ENCODE measurements at regions not wholly inside any gene's neighbourhood (a gene's known extent, or its start where the extent isn't known, plus 50 kb on each side); places are given as distances from the start of the nearest gene placed in this dataset.

- no peak overlapping the region for H3K4me3 ChIP-seq (ENCODE audit: low read depth, low read length)
- no peak for DNase-seq (ENCODE audit: low read depth)
- TF ChIP-seq CTCF (IDR thresholded peaks at IDR 0.05; ENCODE audit: insufficient read depth, low read depth, low read length, missing control alignments): no peak
These were observed 360.2 kb upstream of the ZNF385D start for GRCh38 chr3:22111226-22111625.

- no peak for DNase-seq (ENCODE audit: low read depth)
- no peak overlapping the region for H3K4me3 ChIP-seq (ENCODE audit: low read depth, low read length)
- TF ChIP-seq CTCF (IDR thresholded peaks at IDR 0.05; ENCODE audit: insufficient read depth, low read depth, low read length, missing control alignments): no peak
These were observed 362.4 kb upstream of the ZNF385D start for GRCh38 chr3:22113453-22113852.

GRCh38 chr3:22115581-22115980 is 364.6 kb upstream of the ZNF385D start:
- TF ChIP-seq CTCF (IDR thresholded peaks at IDR 0.05; ENCODE audit: insufficient read depth, low read depth, low read length, missing control alignments): no peak
- no peak for DNase-seq (ENCODE audit: low read depth)
- no peak overlapping the region for H3K4me3 ChIP-seq (ENCODE audit: low read depth, low read length)

GRCh38 chr3:22117091-22117490 is 366.1 kb upstream of the ZNF385D start:
- H3K4me3 ChIP-seq (ENCODE audit: low read depth, low read length): no peak overlapping the region
- no peak for TF ChIP-seq CTCF (IDR thresholded peaks at IDR 0.05; ENCODE audit: insufficient read depth, low read depth, low read length, missing control alignments)
- no peak for DNase-seq (ENCODE audit: low read depth)

GRCh38 chr3:22117751-22118346 is 366.8 kb upstream of the ZNF385D start:
- DNase-seq (ENCODE audit: low read depth): peak; percentile 43
- no peak overlapping the region for H3K4me3 ChIP-seq (ENCODE audit: low read depth, low read length)

GRCh38 chr3:22118542-22118941 is 367.5 kb upstream of the ZNF385D start:
- TF ChIP-seq CTCF (IDR thresholded peaks at IDR 0.05; ENCODE audit: insufficient read depth, low read depth, low read length, missing control alignments): no peak
- DNase-seq (ENCODE audit: low read depth): no peak
- no peak overlapping the region for H3K4me3 ChIP-seq (ENCODE audit: low read depth, low read length)

More at GRCh38 chr3:22117751-22118346, 366.8 kb upstream of the ZNF385D start:
- TF ChIP-seq CTCF (IDR thresholded peaks at IDR 0.05; ENCODE audit: insufficient read depth, low read depth, low read length, missing control alignments): peak; percentile 41

GRCh38 chr3:22121068-22121701 is 370.2 kb upstream of the ZNF385D start:
- TF ChIP-seq CTCF (IDR thresholded peaks at IDR 0.05; ENCODE audit: insufficient read depth, low read depth, low read length, missing control alignments): no peak
- DNase-seq (ENCODE audit: low read depth): no peak
- no peak overlapping the region for H3K4me3 ChIP-seq (ENCODE audit: low read depth, low read length)
